ENCODE measurements at regions not wholly inside any gene's neighbourhood (a gene's known extent, or its start where the extent isn't known, plus 50 kb on each side); places are given as distances from the start of the nearest gene placed in this dataset.

GRCh38 chr2:187017438-187017837 is 168.5 kb upstream of the ZSWIM2 start:
- no peak overlapping the region for H3K27ac ChIP-seq (ENCODE audit: extremely low read depth, low read depth, low read length)
- no peaks in the 10 kb centered on the region for H3K4me1 ChIP-seq (ENCODE audit: control insufficient read depth, insufficient read depth, low read length)
- TF ChIP-seq ZNF19 (tag by site-specific recombination; IDR thresholded peaks at IDR 0.05; ENCODE audit: low read depth) = no peak
- TF ChIP-seq ZBTB7A (tag by site-specific recombination; IDR thresholded peaks at IDR 0.05; ENCODE audit: low read depth) = no peak
- TF ChIP-seq ZSCAN5A (tag by site-specific recombination; IDR thresholded peaks at IDR 0.05) = no peak
- TF ChIP-seq ZNF623 (tag by site-specific recombination; IDR thresholded peaks at IDR 0.05) = no peak
- TF ChIP-seq AEBP2 (tag by site-specific recombination; IDR thresholded peaks at IDR 0.05; ENCODE audit: borderline replicate concordance) = no peak
- TF ChIP-seq ZSCAN30 (tag by site-specific recombination; IDR thresholded peaks at IDR 0.05) = no peak
- TF ChIP-seq ZNF76 (tag by site-specific recombination; IDR thresholded peaks at IDR 0.05; ENCODE audit: borderline replicate concordance, low read depth) = no peak
- no peak for TF ChIP-seq ZNF544 (tag by site-specific recombination; IDR thresholded peaks at IDR 0.05)
- no peak for TF ChIP-seq SP7 (tag by site-specific recombination; IDR thresholded peaks at IDR 0.05)
- no peak for TF ChIP-seq ZNF558 (tag by site-specific recombination; IDR thresholded peaks at IDR 0.05)
- ChIA-PET POLR2A (no interaction called here), CTCF (no interaction called here)
- H3K36me3 ChIP-seq (ENCODE audit: control insufficient read depth in 2 of 2, insufficient read depth in 1 of 2, low read length in 2 of 2) = no peaks in the 10 kb centered on the region
- H3K4me3 ChIP-seq (ENCODE audit: low read depth, low read length) = no peak overlapping the region
- no peaks in the 10 kb centered on the region for H3K9me3 ChIP-seq (ENCODE audit: control insufficient read depth, insufficient read depth, low read depth, low read length)

DNA sequence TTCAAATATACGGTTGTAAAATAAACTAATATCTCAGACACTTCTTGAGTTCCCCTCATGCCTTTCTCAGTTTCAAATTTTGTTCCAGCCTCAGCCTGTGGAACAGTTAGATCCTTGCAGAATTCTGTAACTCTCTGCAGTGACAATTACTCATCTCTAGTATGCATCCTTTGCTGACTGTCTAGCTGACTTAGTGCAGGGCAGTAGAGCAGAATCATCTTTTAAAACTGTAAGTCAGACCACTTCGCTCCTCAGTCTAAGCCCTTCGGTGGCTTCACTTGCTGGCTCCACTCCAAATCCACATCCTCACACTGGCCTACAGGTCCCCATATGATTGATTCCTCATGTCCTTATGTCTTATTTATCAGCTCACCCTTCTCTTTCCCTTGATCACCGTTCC is 164.1 kb upstream of the ZSWIM2 start:
- Histone ChIP-seq H3K4me1 (ENCODE audit: control insufficient read depth, insufficient read depth, low read length) (no peaks in the 10 kb centered on the region), H3K27ac (ENCODE audit: extremely low read depth, low read depth, low read length) (no peak overlapping the region), H3K9me3 (ENCODE audit: control insufficient read depth, insufficient read depth, low read depth, low read length) (no peaks in the 10 kb centered on the region), H3K4me3 (ENCODE audit: low read depth, low read length) (no peak overlapping the region), H3K36me3 (ENCODE audit: control insufficient read depth in 2 of 2, insufficient read depth in 1 of 2, low read length in 2 of 2) (no peaks in the 10 kb centered on the region)
- POLR2A ChIA-PET = no interaction called here
- TF ChIP-seq ZNF112 (tag by site-specific recombination; IDR thresholded peaks at IDR 0.05) = no peak
- no peak for TF ChIP-seq HOXD13 (CRISPR knock-in tag; IDR thresholded peaks at IDR 0.05; ENCODE audit: borderline replicate concordance)
- no peak for TF ChIP-seq ZNF221 (tag by site-specific recombination; IDR thresholded peaks at IDR 0.05; ENCODE audit: borderline replicate concordance)
- no peak for TF ChIP-seq HOXC10 (CRISPR knock-in tag; IDR thresholded peaks at IDR 0.05)
- TF ChIP-seq ZBTB21 (tag by site-specific recombination; IDR thresholded peaks at IDR 0.05) = no peak
- no peak for TF ChIP-seq ZNF174 (tag by site-specific recombination; IDR thresholded peaks at IDR 0.05)
- no peak for TF ChIP-seq ZNF223 (tag by site-specific recombination; IDR thresholded peaks at IDR 0.05)
- TF ChIP-seq MZF1 (tag by site-specific recombination; IDR thresholded peaks at IDR 0.05; ENCODE audit: borderline replicate concordance) = no peak
- no peak for TF ChIP-seq ZNF311 (tag by site-specific recombination; IDR thresholded peaks at IDR 0.05; ENCODE audit: borderline replicate concordance)
- CTCF ChIA-PET = no interaction called here

- ChIA-PET CTCF (no interaction called here), POLR2A (no interaction called here)
- no peak overlapping the region for H3K27ac ChIP-seq (ENCODE audit: extremely low read depth, low read depth, low read length)
- TF ChIP-seq ZNF341 (tag by site-specific recombination; IDR thresholded peaks at IDR 0.05; ENCODE audit: low read depth) = no peak
- no peak for TF ChIP-seq BCL11A (tag by site-specific recombination; IDR thresholded peaks at IDR 0.05; ENCODE audit: low read depth)
- no peak for TF ChIP-seq AEBP2 (tag by site-specific recombination; IDR thresholded peaks at IDR 0.05; ENCODE audit: borderline replicate concordance)
- TF ChIP-seq ZNF311 (tag by site-specific recombination; IDR thresholded peaks at IDR 0.05; ENCODE audit: borderline replicate concordance) = no peak
- TF ChIP-seq ZNF169 (tag by site-specific recombination; IDR thresholded peaks at IDR 0.05) = no peak
- no peak for TF ChIP-seq ZNF76 (tag by site-specific recombination; IDR thresholded peaks at IDR 0.05; ENCODE audit: borderline replicate concordance, low read depth)
- TF ChIP-seq ZNF211 (tag by site-specific recombination; IDR thresholded peaks at IDR 0.05; ENCODE audit: low read depth) = no peak
- TF ChIP-seq, protein P1, sequence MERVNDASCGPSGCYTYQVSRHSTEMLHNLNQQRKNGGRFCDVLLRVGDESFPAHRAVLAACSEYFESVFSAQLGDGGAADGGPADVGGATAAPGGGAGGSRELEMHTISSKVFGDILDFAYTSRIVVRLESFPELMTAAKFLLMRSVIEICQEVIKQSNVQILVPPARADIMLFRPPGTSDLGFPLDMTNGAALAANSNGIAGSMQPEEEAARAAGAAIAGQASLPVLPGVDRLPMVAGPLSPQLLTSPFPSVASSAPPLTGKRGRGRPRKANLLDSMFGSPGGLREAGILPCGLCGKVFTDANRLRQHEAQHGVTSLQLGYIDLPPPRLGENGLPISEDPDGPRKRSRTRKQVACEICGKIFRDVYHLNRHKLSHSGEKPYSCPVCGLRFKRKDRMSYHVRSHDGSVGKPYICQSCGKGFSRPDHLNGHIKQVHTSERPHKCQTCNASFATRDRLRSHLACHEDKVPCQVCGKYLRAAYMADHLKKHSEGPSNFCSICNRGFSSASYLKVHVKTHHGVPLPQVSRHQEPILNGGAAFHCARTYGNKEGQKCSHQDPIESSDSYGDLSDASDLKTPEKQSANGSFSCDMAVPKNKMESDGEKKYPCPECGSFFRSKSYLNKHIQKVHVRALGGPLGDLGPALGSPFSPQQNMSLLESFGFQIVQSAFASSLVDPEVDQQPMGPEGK (tag by site-specific recombination; IDR thresholded peaks at IDR 0.05) = no peak
- TF ChIP-seq ZNF473 (tag by site-specific recombination; IDR thresholded peaks at IDR 0.05) = no peak
Measured at GRCh38 chr2:187011206-187011832, 162.3 kb upstream of the ZSWIM2 start.

More at GRCh38 chr2:187011206-187011832, 162.3 kb upstream of the ZSWIM2 start:
- Histone ChIP-seq H3K9me3 (ENCODE audit: control insufficient read depth, insufficient read depth, low read depth, low read length) (no peaks in the 10 kb centered on the region), H3K36me3 (ENCODE audit: control insufficient read depth in 2 of 2, insufficient read depth in 1 of 2, low read length in 2 of 2) (no peaks in the 10 kb centered on the region), H3K4me1 (ENCODE audit: control insufficient read depth, insufficient read depth, low read length) (no peaks in the 10 kb centered on the region), H3K4me3 (ENCODE audit: low read depth, low read length) (no peak overlapping the region)

Measured in HEK293 (cell line).